Right atrium auricular region (tissue), 2 donors: ENCODE measurements at regions not wholly inside any gene's neighbourhood (a gene's known extent, or its start where the extent isn't known, plus 50 kb on each side); places are given as distances from the start of the nearest gene placed in this dataset.

ENCODE experiments used
- DNase-seq: peaks from one replicate; pipeline ENCODE4 v3.0.0-alpha.2; 2019; ENCODE audit warnings: low spot score
- H3K27ac ChIP-seq, 2 donors: fragments of 200-600 bp; sonication (generic); 1 replicate in 1 of 2; 2 replicates in 1 of 2; pipeline ENCODE4 v1.5.1; 2016 to 2019
- H3K27me3 ChIP-seq, 2 donors: fragments of 200-600 bp; sonication (generic); one replicate each; pipeline versions ENCODE4 v1.5.1 to v1.6.0; 2017 to 2019
- H3K36me3 ChIP-seq: fragments of 200-600 bp; sonication (generic); one replicate; pipeline ENCODE4 v1.5.1; 2016
- H3K4me1 ChIP-seq, 2 donors: fragments of 200-600 bp; sonication (generic); one replicate each; pipeline versions ENCODE4 v1.5.1 to v1.6.0; 2017 to 2019
- H3K4me3 ChIP-seq, 2 donors: fragments of 200-600 bp; sonication (generic); 1 replicate in 1 of 2; 2 replicates in 1 of 2; pipeline ENCODE4 v1.5.1; 2017 to 2019; ENCODE audit warnings: mild to moderate bottlenecking in 1 of 2, moderate library complexity in 1 of 2
- H3K9me3 ChIP-seq, 2 donors: fragments of 200-600 bp; sonication (generic); one replicate each; pipeline ENCODE4 v1.5.1; 2019
- CTCF ChIP-seq, 2 donors: fragments of 200-600 bp; sonication (generic); IDR thresholded peaks; one replicate each; pipeline ENCODE4 v1.5.1; 2019; ENCODE audit warnings: antibody characterized with exemption in 2 of 2

- Histone ChIP-seq H3K4me1 (no peaks in the 10 kb centered on the region), H3K27me3 (no peaks in the 10 kb centered on the region), H3K9me3 (no peaks in the 10 kb centered on the region), H3K27ac (no peak overlapping the region), H3K36me3 (no peaks in the 10 kb centered on the region), H3K4me3 (no peak overlapping the region)
- DNase-seq, result peak; percentile 42
- TF ChIP-seq CTCF (IDR thresholded peaks at IDR 0.05), result no peak
Measured at GRCh38 chr5:3225201-3225960, 370.3 kb upstream of the IRX1 start.

GRCh38 chr5:3222924-3223323, 372.7 kb upstream of the IRX1 start:
- TF ChIP-seq CTCF (IDR thresholded peaks at IDR 0.05), result no peak
- Histone ChIP-seq H3K4me1 (no peaks in the 10 kb centered on the region), H3K9me3 (no peaks in the 10 kb centered on the region), H3K4me3 (no peak overlapping the region), H3K36me3 (no peaks in the 10 kb centered on the region), H3K27ac (no peak overlapping the region), H3K27me3 (no peaks in the 10 kb centered on the region)
- peak; percentile 42 for DNase-seq

GRCh38 chr5:3221432-3221831, 374.2 kb upstream of the IRX1 start:
- no peak for TF ChIP-seq CTCF (IDR thresholded peaks at IDR 0.05)
- H3K9me3 ChIP-seq, result no peaks in the 10 kb centered on the region
- H3K4me3 ChIP-seq, result no peak overlapping the region
- no peaks in the 10 kb centered on the region for H3K4me1 ChIP-seq
- H3K27ac ChIP-seq, result no peak overlapping the region
- no peaks in the 10 kb centered on the region for H3K36me3 ChIP-seq
- no peaks in the 10 kb centered on the region for H3K27me3 ChIP-seq
- no peak for DNase-seq

GRCh38 chr5:3220638-3221288, 374.9 kb upstream of the IRX1 start:
- no peaks in the 10 kb centered on the region for H3K27me3 ChIP-seq
- H3K27ac ChIP-seq, result no peak overlapping the region
- no peak for TF ChIP-seq CTCF (IDR thresholded peaks at IDR 0.05)
- no peaks in the 10 kb centered on the region for H3K4me1 ChIP-seq
- H3K9me3 ChIP-seq, result no peaks in the 10 kb centered on the region
- no peaks in the 10 kb centered on the region for H3K36me3 ChIP-seq
- peak; percentile 53 for DNase-seq
- H3K4me3 ChIP-seq, result no peak overlapping the region

- DNase-seq, result peak; percentile 13
- H3K27me3 ChIP-seq, result no peaks in the 10 kb centered on the region
- H3K36me3 ChIP-seq, result no peaks in the 10 kb centered on the region
- H3K27ac ChIP-seq, result no peak overlapping the region
- H3K4me3 ChIP-seq, result no peak overlapping the region
- no peaks in the 10 kb centered on the region for H3K4me1 ChIP-seq
- H3K9me3 ChIP-seq, result no peaks in the 10 kb centered on the region
- TF ChIP-seq CTCF (IDR thresholded peaks at IDR 0.05), result no peak
Measured at GRCh38 chr5:3220201-3220600, 375.4 kb upstream of the IRX1 start.
